ENCODE measurements at regions not wholly inside any gene's neighbourhood (a gene's known extent, or its start where the extent isn't known, plus 50 kb on each side); places are given as distances from the start of the nearest gene placed in this dataset.
"Not testable (repeated sequence)": the region's sequence is repeated elsewhere in the genome, so short reads cannot be mapped to it uniquely, and the experiment has no call there.

GRCh38 chr10:4243651-4244050, 458.6 kb upstream of the KLF6 start:
- CTCF ChIA-PET, result interaction anchor here (0.8 kb wide), 1 partner anchor 19 kb away, joined by 3 read pairs; no protein-coding TSS in a partner anchor
- TF ChIP-seq, protein P1, sequence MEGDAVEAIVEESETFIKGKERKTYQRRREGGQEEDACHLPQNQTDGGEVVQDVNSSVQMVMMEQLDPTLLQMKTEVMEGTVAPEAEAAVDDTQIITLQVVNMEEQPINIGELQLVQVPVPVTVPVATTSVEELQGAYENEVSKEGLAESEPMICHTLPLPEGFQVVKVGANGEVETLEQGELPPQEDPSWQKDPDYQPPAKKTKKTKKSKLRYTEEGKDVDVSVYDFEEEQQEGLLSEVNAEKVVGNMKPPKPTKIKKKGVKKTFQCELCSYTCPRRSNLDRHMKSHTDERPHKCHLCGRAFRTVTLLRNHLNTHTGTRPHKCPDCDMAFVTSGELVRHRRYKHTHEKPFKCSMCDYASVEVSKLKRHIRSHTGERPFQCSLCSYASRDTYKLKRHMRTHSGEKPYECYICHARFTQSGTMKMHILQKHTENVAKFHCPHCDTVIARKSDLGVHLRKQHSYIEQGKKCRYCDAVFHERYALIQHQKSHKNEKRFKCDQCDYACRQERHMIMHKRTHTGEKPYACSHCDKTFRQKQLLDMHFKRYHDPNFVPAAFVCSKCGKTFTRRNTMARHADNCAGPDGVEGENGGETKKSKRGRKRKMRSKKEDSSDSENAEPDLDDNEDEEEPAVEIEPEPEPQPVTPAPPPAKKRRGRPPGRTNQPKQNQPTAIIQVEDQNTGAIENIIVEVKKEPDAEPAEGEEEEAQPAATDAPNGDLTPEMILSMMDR (IDR thresholded peaks at IDR 0.05; ENCODE audit: control extremely low read depth, extremely low read depth, low read depth, missing control alignments), result no peak
- DNase-seq (ENCODE audit: extremely low spot score), result no peak
- POLR2A ChIA-PET, result no interaction called here

DNA sequence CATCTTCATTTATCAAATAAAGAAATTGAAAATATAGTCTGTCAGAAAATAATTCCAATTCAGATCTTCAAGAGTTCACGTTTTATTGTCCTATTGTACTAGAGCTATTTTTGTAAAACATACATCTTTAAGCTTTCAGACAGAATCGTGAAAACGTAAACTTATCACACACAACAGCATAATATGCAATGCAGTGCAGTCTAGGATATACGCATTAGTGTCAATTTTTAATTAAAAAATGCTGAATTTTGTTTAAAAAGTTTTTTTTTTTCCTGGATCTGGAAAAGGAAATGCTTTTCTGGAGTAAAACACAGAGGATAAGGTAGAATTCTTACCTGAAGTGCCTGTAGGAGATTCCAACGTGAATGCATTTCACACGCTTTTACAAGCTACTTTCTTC, 458.2 kb upstream of the KLF6 start:
- ChIA-PET CTCF (no interaction called here), POLR2A (no interaction called here)
- TF ChIP-seq, protein P1 (IDR thresholded peaks at IDR 0.05; ENCODE audit: control extremely low read depth, extremely low read depth, low read depth, missing control alignments), result no peak
- no peak for DNase-seq (ENCODE audit: extremely low spot score)

DNA sequence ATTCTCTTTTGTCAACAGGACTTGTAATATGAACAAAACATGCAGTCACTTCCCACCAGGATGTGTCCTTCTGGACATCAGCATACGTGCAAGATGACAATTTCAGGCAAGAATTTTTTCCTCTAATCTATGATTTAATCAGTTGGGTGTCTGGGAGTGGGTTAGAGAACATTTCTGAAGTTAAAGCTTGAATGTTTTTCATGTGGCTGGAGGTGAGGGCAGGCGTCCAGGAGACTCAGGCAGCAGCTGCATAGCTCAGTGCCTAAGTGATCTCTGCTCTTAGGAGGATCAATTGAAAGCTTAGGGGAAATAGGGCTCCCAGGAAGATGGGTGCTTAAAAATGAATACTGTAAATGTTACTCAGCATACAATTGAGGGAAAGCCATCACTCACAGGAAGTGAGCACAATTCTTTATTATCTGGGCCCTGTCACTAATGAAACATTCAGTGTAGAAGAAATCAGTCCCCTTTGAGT, 457.6 kb upstream of the KLF6 start:
- TF ChIP-seq, protein P1 (IDR thresholded peaks at IDR 0.05; ENCODE audit: control extremely low read depth, extremely low read depth, low read depth, missing control alignments), result no peak
- ChIA-PET POLR2A (no interaction called here), CTCF (no interaction called here)
- DNase-seq (ENCODE audit: extremely low spot score), result no peak

DNA sequence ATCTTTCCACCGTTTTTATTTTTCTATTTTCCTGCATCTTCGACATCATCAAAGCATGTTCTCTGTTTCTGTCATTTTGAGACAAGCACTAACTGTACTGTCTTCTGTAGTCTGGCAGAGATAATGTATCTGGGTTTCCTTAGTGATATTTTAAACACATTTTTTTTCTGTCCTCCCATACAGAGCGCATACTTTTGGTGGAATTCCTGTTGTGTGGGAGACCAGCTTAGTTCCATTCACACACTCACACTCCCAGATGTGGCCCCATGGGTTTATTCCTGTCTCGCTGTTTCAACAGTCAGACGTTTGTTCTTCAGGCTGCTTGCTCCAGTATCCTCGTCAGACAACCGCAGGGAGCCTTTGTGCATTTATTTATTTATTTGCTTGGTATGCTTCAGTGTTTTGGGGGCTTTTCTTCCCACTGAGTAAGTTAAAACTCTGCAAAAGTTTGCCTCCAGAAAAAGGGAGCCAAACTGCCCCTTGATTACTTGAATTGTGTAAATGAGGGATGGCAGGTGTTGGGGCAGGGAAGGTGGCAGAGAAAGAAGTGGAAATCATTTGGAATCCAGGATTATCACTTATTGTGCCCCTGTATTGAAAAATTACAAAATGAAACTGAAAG, 456.8 kb upstream of the KLF6 start:
- no peak for DNase-seq (ENCODE audit: extremely low spot score)
- POLR2A ChIA-PET, result no interaction called here
- TF ChIP-seq, protein P1 (IDR thresholded peaks at IDR 0.05; ENCODE audit: control extremely low read depth, extremely low read depth, low read depth, missing control alignments), result no peak
- CTCF ChIA-PET, result no interaction called here

- TF ChIP-seq, protein P1 (IDR thresholded peaks at IDR 0.05; ENCODE audit: control extremely low read depth, extremely low read depth, low read depth, missing control alignments), result no peak
- DNase-seq (ENCODE audit: extremely low spot score), result no peak
- CTCF ChIA-PET, result no interaction called here
- POLR2A ChIA-PET, result no interaction called here
Observed at GRCh38 chr10:4240608-4241197, 455.7 kb upstream of the KLF6 start.

- TF ChIP-seq, protein P1 (IDR thresholded peaks at IDR 0.05; ENCODE audit: control extremely low read depth, extremely low read depth, low read depth, missing control alignments), result no peak
- POLR2A ChIA-PET, result no interaction called here
- CTCF ChIA-PET, result no interaction called here
Observed at GRCh38 chr10:4239186-4239585, 454.2 kb upstream of the KLF6 start.

GRCh38 chr10:4236905-4237304, 451.9 kb upstream of the KLF6 start:
- CTCF ChIA-PET; POLR2A ChIA-PET; DNase-seq (ENCODE audit: extremely low spot score): not testable (repeated sequence)

More at GRCh38 chr10:4239186-4239585, 454.2 kb upstream of the KLF6 start:
- DNase-seq (ENCODE audit: extremely low spot score), result no peak

All from GM10248 (cell line).